GM18499 (cell line): ENCODE measurements at regions not wholly inside any gene's neighbourhood (a gene's known extent, or its start where the extent isn't known, plus 50 kb on each side); places are given as distances from the start of the nearest gene placed in this dataset.

ENCODE experiments used
- ATAC-seq: cut with Tn5 transposase; IDR thresholded peaks from one replicate; pipeline ENCODE4 v1.9.1; 2021; ENCODE audit warnings: moderate number of reproducible peaks; ENCODE audit not compliant: insufficient read depth, unreplicated experiment

GRCh38 chr2:204042401-204042800 is 105.8 kb downstream of the ICOS start:
- no peak for ATAC-seq

- peak; percentile 71 for ATAC-seq
Observed at GRCh38 chr2:204046145-204046544, 109.6 kb downstream of the ICOS start.

- ATAC-seq: peak; percentile 58
Observed at GRCh38 chr2:204049635-204050034, 113.1 kb downstream of the ICOS start.

GRCh38 chr2:204050681-204051080 is 114.1 kb downstream of the ICOS start:
- ATAC-seq: no peak

GRCh38 chr2:204051476-204051875 is 114.9 kb downstream of the ICOS start:
- ATAC-seq: no peak

- ATAC-seq: no peak
Observed at GRCh38 chr2:204051984-204052556, 115.5 kb downstream of the ICOS start.

GRCh38 chr2:204059016-204059415 is 122.5 kb downstream of the ICOS start:
- no peak for ATAC-seq

- no peak for ATAC-seq
Observed at GRCh38 chr2:204060841-204061240, 124.3 kb downstream of the ICOS start.

- no peak for ATAC-seq
Observed at GRCh38 chr2:204061241-204061640, 124.7 kb downstream of the ICOS start.

- no peak for ATAC-seq
Observed at GRCh38 chr2:204064119-204064518, 127.6 kb downstream of the ICOS start.

- no peak for ATAC-seq
Observed at GRCh38 chr2:204065566-204065965, 129.0 kb downstream of the ICOS start.

GRCh38 chr2:204066051-204066450 is 129.5 kb downstream of the ICOS start:
- ATAC-seq: no peak

- ATAC-seq: no peak
Observed at GRCh38 chr2:204069804-204070203, 133.2 kb downstream of the ICOS start.

- ATAC-seq: no peak
Observed at GRCh38 chr2:204072443-204073324, 136.1 kb downstream of the ICOS start.

GRCh38 chr2:204074456-204074855 is 137.9 kb downstream of the ICOS start:
- no peak for ATAC-seq

GRCh38 chr2:204078003-204078698 is 141.6 kb downstream of the ICOS start:
- ATAC-seq: no peak

GRCh38 chr2:204081487-204082425 is 145.2 kb downstream of the ICOS start:
- no peak for ATAC-seq

GRCh38 chr2:204086167-204086566 is 149.6 kb downstream of the ICOS start:
- no peak for ATAC-seq

GRCh38 chr2:204089105-204089504 is 152.5 kb downstream of the ICOS start:
- ATAC-seq: no peak

GRCh38 chr2:204089574-204089973 is 153.0 kb downstream of the ICOS start:
- ATAC-seq: no peak
